ENCODE measurements at regions not wholly inside any gene's neighbourhood (a gene's known extent, or its start where the extent isn't known, plus 50 kb on each side); places are given as distances from the start of the nearest gene placed in this dataset.

- DNase-seq: no peak
Observed at GRCh38 chrX:10819973-10820372, 199.6 kb upstream of the MID1 start.

GRCh38 chrX:10821293-10821692, 200.9 kb upstream of the MID1 start:
- no peak for DNase-seq

GRCh38 chrX:10828036-10828435, 207.7 kb upstream of the MID1 start:
- no peak for DNase-seq

GRCh38 chrX:10828640-10829039, 208.3 kb upstream of the MID1 start:
- DNase-seq: no peak

GRCh38 chrX:10831716-10832502, 211.5 kb upstream of the MID1 start:
- DNase-seq: no peak

- no peak for DNase-seq
Observed at GRCh38 chrX:10833299-10834169, 213.1 kb upstream of the MID1 start.

- DNase-seq: no peak
Observed at GRCh38 chrX:10841579-10841978, 221.2 kb upstream of the MID1 start.

GRCh38 chrX:10842646-10843045, 222.3 kb upstream of the MID1 start:
- DNase-seq: no peak

GRCh38 chrX:10847333-10847732, 226.9 kb upstream of the MID1 start:
- DNase-seq: no peak

GRCh38 chrX:10851809-10852208, 231.4 kb upstream of the MID1 start:
- DNase-seq: no peak

- no peak for DNase-seq
Observed at GRCh38 chrX:10854594-10854993, 234.2 kb upstream of the MID1 start.

- DNase-seq: no peak
Observed at GRCh38 chrX:10855845-10856244, 235.5 kb upstream of the MID1 start.

- DNase-seq: no peak
Observed at GRCh38 chrX:10856797-10857196, 236.4 kb upstream of the MID1 start.

GRCh38 chrX:10859353-10859752, 239.0 kb upstream of the MID1 start:
- no peak for DNase-seq

GRCh38 chrX:10875995-10876394, 235.1 kb upstream of the HCCS start:
- DNase-seq: no peak

GRCh38 chrX:10882484-10882883, 228.6 kb upstream of the HCCS start:
- no peak for DNase-seq

GRCh38 chrX:10884246-10884645, 226.9 kb upstream of the HCCS start:
- no peak for DNase-seq

GRCh38 chrX:10892621-10893225, 218.4 kb upstream of the HCCS start:
- DNase-seq: no peak

GRCh38 chrX:10893366-10893765, 217.8 kb upstream of the HCCS start:
- DNase-seq: no peak

GRCh38 chrX:10893976-10894375, 217.2 kb upstream of the HCCS start:
- DNase-seq: no peak

GRCh38 chrX:10897768-10898167, 213.4 kb upstream of the HCCS start:
- DNase-seq: no peak

GRCh38 chrX:10900585-10901289, 210.4 kb upstream of the HCCS start:
- DNase-seq: no peak

- DNase-seq: no peak
Observed at GRCh38 chrX:10901290-10901633, 209.9 kb upstream of the HCCS start.

Measured in KG1 (cell line).